Activated CD4-positive, alpha-beta T cell treated with anti-CD3 and anti-CD28 coated beads, Interleukin-2, amount 10 ng/mL, durations not matched to agents 24 days and 14 days (primary cell): ENCODE measurements at regions not wholly inside any gene's neighbourhood (a gene's known extent, or its start where the extent isn't known, plus 50 kb on each side); places are given as distances from the start of the nearest gene placed in this dataset.

Experiments used
- DNase-seq: peaks from one replicate; pipeline ENCODE4 v3.0.0; 2022
- H3K27ac Mint-ChIP-seq: one replicate; pipeline ENCODE4 v1.8.0; 2022; ENCODE audit warnings: mild to moderate bottlenecking, mixed read lengths
- H3K27me3 Mint-ChIP-seq: one replicate; pipeline ENCODE4 v1.8.0; 2022; ENCODE audit warnings: mixed read lengths
- H3K36me3 Mint-ChIP-seq: one replicate; pipeline ENCODE4 v1.8.0; 2022; ENCODE audit warnings: low read depth, mild to moderate bottlenecking, mixed read lengths
- H3K4me1 Mint-ChIP-seq: one replicate; pipeline ENCODE4 v1.8.0; 2021; ENCODE audit warnings: mixed read lengths
- H3K4me3 Mint-ChIP-seq: one replicate; pipeline ENCODE4 v1.8.0; 2022; ENCODE audit warnings: mild to moderate bottlenecking, moderate library complexity, mixed read lengths
- H3K9me3 Mint-ChIP-seq: one replicate; pipeline ENCODE4 v1.8.0; 2021; ENCODE audit warnings: mixed read lengths
- intact Hi-C: fragments of 100-400 bp; cut with micrococcal nuclease; formaldehyde crosslinking; loops from one replicate; pipeline ENCODE4 v1.15.1; 2023

DNA sequence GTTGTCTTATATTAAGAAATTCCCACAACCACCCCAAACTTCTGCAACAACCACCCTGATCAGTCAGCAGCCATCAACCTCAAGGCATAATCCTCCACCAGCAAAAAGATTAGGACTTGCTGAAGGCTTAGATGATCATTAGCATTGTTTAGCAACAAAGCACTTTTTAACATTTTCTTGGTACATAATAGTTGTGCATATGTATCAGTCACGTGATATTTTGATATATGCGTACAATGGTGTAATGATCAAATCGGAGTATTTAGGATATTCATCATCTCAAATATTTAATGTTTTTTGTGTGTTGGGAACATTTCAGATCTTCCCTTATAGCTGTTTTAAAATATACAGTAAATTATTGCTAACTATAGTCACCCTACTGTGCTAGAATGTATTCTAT, 73.5 kb upstream of the API5 start:
- no peaks in the 10 kb centered on the region for H3K36me3 Mint-ChIP-seq
- no peaks in the 10 kb centered on the region for H3K27me3 Mint-ChIP-seq
- no peak overlapping the region for H3K27ac Mint-ChIP-seq
- no peak overlapping the region for H3K4me3 Mint-ChIP-seq
- intact Hi-C loops: no loop called here
- DNase-seq: no peak
- H3K4me1 Mint-ChIP-seq: no peaks in the 10 kb centered on the region
- no peaks in the 10 kb centered on the region for H3K9me3 Mint-ChIP-seq

DNA sequence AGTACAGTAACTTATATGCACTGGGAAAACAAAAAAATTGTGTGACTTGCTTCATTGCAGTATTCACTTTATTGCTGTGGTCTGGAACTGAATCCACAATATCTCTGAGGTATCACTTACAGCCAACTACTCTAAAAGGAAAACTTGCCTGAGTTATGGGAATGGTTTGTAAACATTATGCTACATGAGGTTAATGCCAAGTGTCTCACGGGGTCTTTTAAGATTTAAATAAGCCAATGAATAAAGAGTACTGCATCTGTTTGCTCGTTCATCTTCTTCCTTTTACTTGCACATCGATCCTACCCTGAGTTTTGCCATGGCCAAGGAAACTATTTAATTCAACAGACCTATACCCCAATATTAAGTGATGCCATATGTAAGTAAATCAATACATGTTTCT, 72.0 kb upstream of the API5 start:
- Mint-ChIP-seq H3K27me3 (no peaks in the 10 kb centered on the region), H3K4me1 (no peaks in the 10 kb centered on the region), H3K9me3 (no peaks in the 10 kb centered on the region), H3K4me3 (no peak overlapping the region), H3K36me3 (no peaks in the 10 kb centered on the region), H3K27ac (no peak overlapping the region)
- DNase-seq: no peak
- intact Hi-C loops: no loop called here

DNA sequence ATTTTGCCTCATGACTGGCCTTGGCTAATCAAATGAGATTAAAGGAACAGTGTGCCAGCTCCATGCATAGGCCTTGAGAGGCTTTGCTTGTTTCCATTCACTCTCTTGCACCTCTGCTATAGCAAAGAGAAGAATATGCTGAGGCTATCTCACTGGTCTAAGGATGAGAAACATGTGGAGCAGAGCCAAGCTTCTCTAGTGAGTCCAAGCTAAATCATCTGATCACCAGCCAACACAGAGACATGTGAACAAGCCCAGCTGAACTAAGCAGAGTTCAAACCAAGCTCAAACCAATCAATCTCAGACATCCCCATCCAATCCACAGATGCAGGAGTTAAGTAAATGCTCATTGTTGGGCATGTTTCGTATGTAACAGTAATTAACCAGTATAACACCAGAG, 69.4 kb upstream of the API5 start:
- intact Hi-C loops: no loop called here
- no peak for DNase-seq
- Mint-ChIP-seq H3K27ac (no peak overlapping the region), H3K4me3 (no peak overlapping the region), H3K9me3 (peaks cover 4% of the 10 kb centered on the region), H3K36me3 (no peaks in the 10 kb centered on the region), H3K27me3 (no peaks in the 10 kb centered on the region), H3K4me1 (no peaks in the 10 kb centered on the region)

DNA sequence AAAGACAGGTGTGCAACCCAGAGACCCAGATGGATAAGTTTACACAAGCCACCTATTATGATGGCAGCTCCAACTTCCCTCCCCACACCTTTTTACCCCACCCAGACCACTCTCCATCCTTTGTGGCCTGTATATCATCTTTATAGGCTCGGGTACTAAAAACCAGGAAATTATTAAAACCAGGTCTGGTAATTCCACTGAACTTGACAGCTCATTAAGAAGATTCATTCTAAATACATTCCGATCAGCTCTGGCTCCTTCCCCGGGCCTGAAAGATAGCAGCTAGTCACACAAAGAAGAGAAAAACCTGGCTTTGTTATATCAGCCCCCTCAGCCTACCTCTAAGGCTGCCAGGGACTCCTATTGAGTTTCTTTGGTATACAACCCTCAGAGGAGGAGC, 67.9 kb upstream of the API5 start:
- Mint-ChIP-seq H3K27ac (no peak overlapping the region), H3K27me3 (no peaks in the 10 kb centered on the region), H3K36me3 (no peaks in the 10 kb centered on the region), H3K4me3 (no peak overlapping the region), H3K9me3 (peaks cover 4% of the 10 kb centered on the region), H3K4me1 (no peaks in the 10 kb centered on the region)
- intact Hi-C loops: no loop called here
- no peak for DNase-seq

DNA sequence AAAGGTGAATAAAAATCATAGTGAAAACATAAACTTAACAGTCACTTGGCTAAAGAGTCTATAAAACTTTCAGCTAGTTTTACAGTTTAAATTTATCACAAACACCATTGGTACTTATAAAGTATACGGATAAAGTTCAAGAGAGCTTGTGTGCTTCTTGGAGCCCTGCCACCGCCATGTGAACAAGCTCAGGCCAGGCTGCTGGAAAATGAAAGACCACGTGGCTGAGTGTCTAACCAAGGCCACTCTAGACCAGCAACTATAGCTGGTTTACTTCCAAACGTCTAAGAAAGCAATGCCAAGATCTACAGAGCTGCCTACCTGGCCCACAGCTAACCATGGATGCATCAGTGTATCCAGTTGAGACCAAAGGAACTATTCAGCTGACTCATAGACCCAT, 66.3 kb upstream of the API5 start:
- H3K4me3 Mint-ChIP-seq: no peak overlapping the region
- H3K27me3 Mint-ChIP-seq: no peaks in the 10 kb centered on the region
- intact Hi-C loops: no loop called here
- no peaks in the 10 kb centered on the region for H3K4me1 Mint-ChIP-seq
- no peaks in the 10 kb centered on the region for H3K36me3 Mint-ChIP-seq
- no peak overlapping the region for H3K27ac Mint-ChIP-seq
- H3K9me3 Mint-ChIP-seq: peaks cover 4% of the 10 kb centered on the region
- no peak for DNase-seq

DNA sequence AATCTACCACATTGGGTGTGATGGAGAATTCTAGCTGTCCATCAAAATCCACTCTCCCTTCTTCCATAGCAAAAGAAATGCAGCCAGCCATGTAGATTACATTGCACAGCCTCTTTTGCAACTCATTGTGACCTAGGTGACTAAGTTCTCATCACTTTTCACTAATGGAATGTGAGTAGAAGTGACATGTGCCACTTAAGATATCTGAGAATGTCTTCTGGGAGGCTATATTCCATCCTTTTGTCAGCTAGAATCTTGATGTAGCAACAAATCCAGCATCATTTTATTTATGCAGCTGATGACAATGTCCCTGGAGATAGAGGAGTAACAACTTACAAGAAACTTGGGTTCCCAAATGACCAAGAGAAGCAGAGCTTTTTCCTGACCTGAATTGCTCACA, 61.5 kb upstream of the API5 start:
- intact Hi-C loops: no loop called here
- no peak for DNase-seq
- Mint-ChIP-seq H3K4me3 (no peak overlapping the region), H3K9me3 (no peaks in the 10 kb centered on the region), H3K27me3 (no peaks in the 10 kb centered on the region), H3K36me3 (no peaks in the 10 kb centered on the region), H3K4me1 (no peaks in the 10 kb centered on the region), H3K27ac (no peak overlapping the region)

DNA sequence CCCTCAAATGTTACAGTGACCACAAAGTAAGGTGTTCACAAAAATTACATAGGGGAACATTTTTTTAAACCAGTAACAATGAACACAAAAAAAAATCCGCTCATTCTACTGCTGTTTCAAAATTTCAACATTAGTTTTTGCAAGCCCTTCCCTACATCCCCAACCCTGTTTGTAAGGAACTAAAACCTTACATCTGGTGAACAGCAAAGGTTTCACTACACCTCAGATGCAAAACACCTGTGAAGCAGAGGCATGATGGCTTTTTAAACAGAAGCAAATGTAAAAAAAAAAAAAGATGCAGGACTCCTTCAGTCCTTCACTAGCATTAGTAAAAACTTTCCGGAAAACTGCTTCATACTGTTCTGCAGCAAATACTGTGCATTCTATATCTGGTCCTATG, 50.0 kb upstream of the API5 start:
- Mint-ChIP-seq H3K4me3 (no peak overlapping the region), H3K27ac (no peak overlapping the region), H3K4me1 (no peaks in the 10 kb centered on the region), H3K9me3 (no peaks in the 10 kb centered on the region), H3K27me3 (no peaks in the 10 kb centered on the region), H3K36me3 (no peaks in the 10 kb centered on the region)
- no peak for DNase-seq
- intact Hi-C loops: no loop called here
